ENCODE measurements at regions not wholly inside any gene's neighbourhood (a gene's known extent, or its start where the extent isn't known, plus 50 kb on each side); places are given as distances from the start of the nearest gene placed in this dataset.

GRCh38 chr10:120979435-120980278, 128.5 kb downstream of the WDR11 start:
- no peak for TF ChIP-seq CTCF (IDR thresholded peaks at IDR 0.05)
- no peak for TF ChIP-seq EZH2 (IDR thresholded peaks at IDR 0.05; ENCODE audit: borderline replicate concordance, insufficient read depth, low read depth, low read length, poor library complexity, severe bottlenecking)

Data from B cell (primary cell).